ENCODE measurements at regions not wholly inside any gene's neighbourhood (a gene's known extent, or its start where the extent isn't known, plus 50 kb on each side); places are given as distances from the start of the nearest gene placed in this dataset.

DNA sequence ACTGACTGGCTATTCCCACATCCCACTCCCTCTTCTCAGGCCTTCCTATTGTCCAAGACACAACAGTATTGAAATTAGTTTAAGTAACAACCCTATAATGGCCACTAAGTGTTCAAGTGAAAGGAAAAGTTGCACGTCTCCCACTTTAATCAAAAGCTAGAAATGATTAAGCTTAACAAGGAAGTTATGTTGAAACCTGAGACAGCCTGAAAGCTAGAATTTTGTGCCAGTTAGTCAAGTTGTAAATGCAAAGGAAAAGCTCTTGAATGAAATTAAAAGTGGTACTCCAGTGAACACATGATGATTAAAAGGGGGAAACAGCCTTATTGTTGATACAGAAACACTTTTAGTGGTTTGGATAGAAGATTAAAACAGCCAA lies 332.7 kb downstream of the CASP12 start:
- no peak for DNase-seq (ENCODE audit: low read depth in 2 of 2)
- TF ChIP-seq, protein P1, sequence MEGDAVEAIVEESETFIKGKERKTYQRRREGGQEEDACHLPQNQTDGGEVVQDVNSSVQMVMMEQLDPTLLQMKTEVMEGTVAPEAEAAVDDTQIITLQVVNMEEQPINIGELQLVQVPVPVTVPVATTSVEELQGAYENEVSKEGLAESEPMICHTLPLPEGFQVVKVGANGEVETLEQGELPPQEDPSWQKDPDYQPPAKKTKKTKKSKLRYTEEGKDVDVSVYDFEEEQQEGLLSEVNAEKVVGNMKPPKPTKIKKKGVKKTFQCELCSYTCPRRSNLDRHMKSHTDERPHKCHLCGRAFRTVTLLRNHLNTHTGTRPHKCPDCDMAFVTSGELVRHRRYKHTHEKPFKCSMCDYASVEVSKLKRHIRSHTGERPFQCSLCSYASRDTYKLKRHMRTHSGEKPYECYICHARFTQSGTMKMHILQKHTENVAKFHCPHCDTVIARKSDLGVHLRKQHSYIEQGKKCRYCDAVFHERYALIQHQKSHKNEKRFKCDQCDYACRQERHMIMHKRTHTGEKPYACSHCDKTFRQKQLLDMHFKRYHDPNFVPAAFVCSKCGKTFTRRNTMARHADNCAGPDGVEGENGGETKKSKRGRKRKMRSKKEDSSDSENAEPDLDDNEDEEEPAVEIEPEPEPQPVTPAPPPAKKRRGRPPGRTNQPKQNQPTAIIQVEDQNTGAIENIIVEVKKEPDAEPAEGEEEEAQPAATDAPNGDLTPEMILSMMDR (IDR thresholded peaks at IDR 0.05; ENCODE audit: low read depth, low read length): no peak

DNA sequence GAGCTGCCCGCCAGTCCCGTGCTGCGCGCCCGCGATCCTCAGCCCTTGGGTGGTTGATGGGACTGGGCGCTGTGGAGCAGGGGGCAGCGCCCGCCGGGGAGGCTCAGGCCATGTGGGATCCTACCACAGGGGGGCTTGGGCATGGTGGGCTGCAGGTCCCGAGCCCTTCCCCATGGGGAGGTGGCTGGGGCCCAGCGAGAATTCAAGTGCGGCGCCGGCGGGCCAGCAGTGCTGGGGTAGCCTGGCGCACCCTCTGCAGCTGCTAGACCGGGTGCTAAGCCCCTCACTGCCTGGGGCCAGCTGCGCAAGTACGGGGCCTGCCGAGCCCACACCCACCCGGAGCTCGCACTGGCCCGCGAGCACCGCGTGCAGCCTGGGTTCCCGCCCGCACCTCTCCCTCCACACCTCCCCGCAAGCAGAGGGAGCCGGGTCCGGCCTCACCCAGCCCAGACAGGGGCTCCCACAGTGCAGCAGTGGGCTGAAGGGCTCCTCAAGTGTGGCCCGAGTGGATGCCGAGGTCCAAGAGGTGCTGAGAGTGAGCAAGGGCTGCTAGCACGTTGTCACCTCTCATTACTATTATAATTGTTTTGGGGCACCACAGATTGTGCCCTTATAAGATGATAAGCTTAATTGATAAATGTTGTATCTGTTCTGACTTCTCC lies 333.2 kb downstream of the CASP12 start:
- no peak for DNase-seq (ENCODE audit: low read depth in 2 of 2)
- TF ChIP-seq, protein P1 (IDR thresholded peaks at IDR 0.05; ENCODE audit: low read depth, low read length): no peak
- no peak overlapping the region for H3K4me3 ChIP-seq (replicated peaks in 1 of 2; ENCODE audit: low read depth in 2 of 2, low read length in 2 of 2)

More for the DNA sequence above, 332.7 kb downstream of the CASP12 start:
- H3K4me3 ChIP-seq (replicated peaks in 1 of 2; ENCODE audit: low read depth in 2 of 2, low read length in 2 of 2): no peak overlapping the region

DNA sequence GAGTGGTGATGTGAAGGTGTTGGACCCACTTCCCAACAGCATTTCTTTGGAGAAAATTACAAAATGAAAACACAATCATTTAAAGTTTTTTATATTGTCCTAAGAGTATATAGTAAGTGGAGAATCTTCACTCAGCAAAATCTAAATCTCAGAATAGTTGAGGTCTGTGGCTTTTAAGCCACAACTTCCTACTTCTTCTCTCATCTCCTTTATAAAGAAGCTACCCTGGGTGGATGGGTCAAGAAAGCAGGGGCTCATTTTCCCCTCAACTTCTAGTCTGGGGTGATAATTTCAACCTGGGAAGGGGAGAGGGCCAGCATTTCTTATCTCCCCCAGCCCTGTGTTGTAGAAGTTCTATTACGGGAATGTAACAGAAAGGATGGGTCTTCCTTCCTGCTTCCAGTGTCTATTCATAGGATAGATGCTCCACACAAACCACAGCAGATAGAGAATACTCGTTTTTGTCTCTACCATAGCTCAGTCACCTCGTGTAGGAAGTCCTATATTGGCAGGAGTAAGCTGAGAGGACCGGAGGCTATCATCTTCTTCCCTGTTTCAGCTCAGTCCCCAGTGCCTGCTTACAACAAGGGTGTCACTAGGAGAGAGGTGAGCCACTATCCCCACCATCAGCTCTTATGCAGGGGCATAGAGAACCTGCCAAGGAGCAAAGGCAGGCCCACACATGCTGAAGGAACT lies 341.5 kb downstream of the CASP12 start:
- H3K4me3 ChIP-seq (replicated peaks in 1 of 2; ENCODE audit: low read depth in 2 of 2, low read length in 2 of 2): no peak overlapping the region
- TF ChIP-seq, protein P1 (IDR thresholded peaks at IDR 0.05; ENCODE audit: low read depth, low read length): no peak
- no peak for DNase-seq (ENCODE audit: low read depth in 2 of 2)

DNA sequence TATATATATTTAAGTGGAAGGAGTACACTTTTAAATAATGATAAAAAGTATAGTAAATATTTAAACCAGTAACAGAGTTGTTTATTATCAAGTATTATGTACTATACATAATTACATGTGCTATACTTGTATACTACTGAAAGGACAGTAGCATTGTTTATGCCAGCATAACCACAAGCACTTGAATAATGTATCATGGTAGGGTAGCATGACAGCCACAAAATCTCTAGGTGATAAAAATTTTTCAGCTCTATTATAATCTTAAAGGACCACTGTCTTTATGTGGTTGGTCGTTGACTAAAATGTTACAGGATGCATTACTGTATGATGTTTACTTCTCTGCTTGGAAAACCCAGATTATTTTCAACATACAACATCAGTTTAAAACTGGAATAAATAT lies 349.2 kb downstream of the CASP12 start:
- TF ChIP-seq, protein P1 (IDR thresholded peaks at IDR 0.05; ENCODE audit: low read depth, low read length): no peak
- H3K4me3 ChIP-seq (replicated peaks in 1 of 2; ENCODE audit: low read depth in 2 of 2, low read length in 2 of 2): no peak overlapping the region
- no peak for DNase-seq (ENCODE audit: low read depth in 2 of 2)

DNA sequence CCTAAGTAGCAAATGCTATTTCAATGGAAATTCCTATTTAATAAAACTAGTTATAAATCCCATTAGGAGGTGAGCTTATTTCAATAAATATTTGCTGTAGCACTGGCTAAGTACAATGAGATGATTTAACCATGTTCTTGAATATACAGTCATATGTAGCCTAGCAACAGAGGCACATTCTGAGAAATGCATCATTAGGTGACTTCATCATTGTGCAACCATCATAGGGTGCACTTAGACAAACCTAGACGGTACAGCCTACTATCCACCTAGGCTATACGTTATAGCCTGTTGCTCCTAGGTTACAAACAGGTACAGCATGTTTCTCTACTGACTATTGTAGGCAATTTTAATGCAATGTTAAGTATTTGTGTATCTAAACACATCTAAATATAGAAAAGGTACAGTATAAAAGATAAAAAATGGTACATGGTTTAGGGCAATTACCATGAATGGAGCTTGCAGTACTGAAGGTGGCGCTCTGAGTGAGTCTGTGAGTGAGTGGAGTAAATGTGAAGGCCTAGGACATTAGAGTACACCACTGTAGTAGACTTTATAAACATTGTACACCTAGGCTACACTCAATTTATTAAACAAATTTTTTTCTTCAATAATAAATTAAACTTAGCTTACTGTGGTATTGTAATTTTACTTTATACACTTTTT lies 350.1 kb downstream of the CASP12 start:
- peak; percentile 18 to 60 for DNase-seq (ENCODE audit: low read depth in 2 of 2)
- TF ChIP-seq, protein P1 (IDR thresholded peaks at IDR 0.05; ENCODE audit: low read depth, low read length): no peak
- H3K4me3 ChIP-seq (replicated peaks in 1 of 2; ENCODE audit: low read depth in 2 of 2, low read length in 2 of 2): no peak overlapping the region

DNA sequence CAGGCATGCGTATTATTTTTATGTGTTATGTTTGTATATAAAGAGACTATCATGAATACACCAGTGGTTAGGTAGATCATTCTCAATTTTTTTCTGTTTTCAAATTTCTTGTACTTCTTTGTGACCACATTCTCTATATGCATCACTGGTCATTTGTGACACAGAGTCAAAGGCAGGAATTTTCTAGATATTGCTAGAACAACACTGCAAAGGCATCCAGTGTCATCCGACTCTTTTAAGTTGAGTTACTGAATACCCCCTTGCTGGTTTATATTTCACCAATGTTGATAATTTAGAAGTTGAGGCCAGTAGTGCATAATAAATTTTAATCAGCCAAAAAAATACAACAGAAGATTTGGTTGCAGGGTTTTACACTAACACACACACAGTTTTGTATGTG lies 351.8 kb downstream of the CASP12 start:
- H3K4me3 ChIP-seq (replicated peaks in 1 of 2; ENCODE audit: low read depth in 2 of 2, low read length in 2 of 2): no peak overlapping the region
- DNase-seq (ENCODE audit: low read depth in 2 of 2): no peak
- TF ChIP-seq, protein P1 (IDR thresholded peaks at IDR 0.05; ENCODE audit: low read depth, low read length): no peak
